IPS-NIHi7 (cell line): ENCODE measurements at regions not wholly inside any gene's neighbourhood (a gene's known extent, or its start where the extent isn't known, plus 50 kb on each side); places are given as distances from the start of the nearest gene placed in this dataset.

ENCODE experiments used
- DNase-seq: peaks from one replicate; pipeline ENCODE4 v3.0.0; 2012; ENCODE audit warnings: mixed read lengths; ENCODE audit errors: extremely low spot score

DNA sequence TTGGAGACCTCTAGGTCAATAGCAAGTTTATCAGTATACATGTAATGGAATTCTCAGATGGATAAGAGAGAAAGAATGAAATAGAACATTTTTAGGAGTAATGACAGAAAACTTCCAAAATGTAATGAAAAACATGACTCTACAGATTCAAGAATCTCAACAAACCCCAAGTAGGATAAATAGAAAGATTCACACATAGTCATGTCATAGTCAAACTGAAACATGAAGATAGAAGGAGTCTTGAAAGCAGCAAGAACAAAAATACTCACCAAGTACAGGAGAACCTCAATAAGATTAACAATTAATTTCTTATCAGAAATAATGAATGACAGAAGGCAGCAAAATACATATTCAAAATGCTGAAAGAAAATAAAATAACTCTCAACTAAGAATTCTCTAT, 164.5 kb downstream of the SPATA31D1 start:
- DNase-seq = no peak

- DNase-seq = no peak
Observed at GRCh38 chr9:82154573-82154972, 166.0 kb downstream of the SPATA31D1 start.

DNA sequence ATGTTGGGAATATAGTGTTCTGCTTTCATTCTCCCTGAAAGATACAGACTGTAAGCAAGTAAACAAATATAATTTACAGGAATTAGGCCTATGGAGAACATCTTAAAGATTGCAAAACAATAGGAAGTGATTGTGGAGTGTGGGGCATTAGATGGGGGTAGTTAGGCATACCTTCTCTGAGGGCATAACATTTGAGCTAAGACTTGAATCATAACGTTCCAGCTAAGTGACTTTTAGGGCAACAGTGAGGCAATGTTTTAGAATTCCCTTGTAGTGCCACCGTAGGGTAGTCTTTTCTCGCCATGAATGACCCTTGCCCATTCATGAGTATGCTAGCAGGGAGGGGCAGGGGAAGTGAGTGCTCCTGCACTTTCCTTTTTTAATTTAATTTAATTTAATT, 173.3 kb downstream of the SPATA31D1 start:
- DNase-seq = no peak

DNA sequence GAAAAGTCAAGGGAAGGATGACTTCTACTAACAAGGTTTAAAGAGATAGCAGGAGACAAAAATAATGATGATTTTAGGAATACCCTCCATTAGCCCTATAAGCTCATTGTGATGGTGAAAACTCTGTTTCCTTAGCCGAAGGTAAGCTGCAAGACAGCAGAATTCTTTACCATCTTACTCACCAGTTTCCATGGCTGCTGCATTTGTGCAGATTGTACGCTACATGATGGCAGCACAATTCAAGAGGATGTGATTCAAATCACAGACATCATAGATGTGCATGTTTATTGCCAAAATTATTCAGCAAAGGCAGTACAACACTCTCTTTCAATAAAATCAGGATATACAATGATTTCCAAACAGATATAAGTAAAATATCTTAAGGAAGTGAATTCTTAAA, 175.6 kb downstream of the SPATA31D1 start:
- DNase-seq = no peak

DNA sequence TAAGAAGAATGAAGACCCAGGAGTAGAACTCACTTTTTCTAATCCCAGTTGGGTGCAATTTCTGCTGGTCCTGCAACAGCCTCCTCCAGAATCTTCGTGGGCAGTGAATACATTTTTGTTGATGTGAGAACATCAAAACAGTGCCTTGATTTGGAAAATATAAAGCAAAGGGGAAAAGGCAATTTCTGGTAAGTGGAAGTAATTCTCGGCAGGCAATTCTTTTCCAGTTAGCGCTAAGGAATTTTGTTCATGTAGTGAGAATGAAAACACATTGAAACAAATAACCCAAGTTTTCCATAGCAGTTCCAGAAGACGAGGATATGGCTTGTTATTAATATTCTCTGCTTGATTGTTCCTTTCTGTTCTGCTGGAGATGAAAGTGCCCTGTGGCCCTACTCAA, 178.7 kb downstream of the SPATA31D1 start:
- DNase-seq = no peak

DNA sequence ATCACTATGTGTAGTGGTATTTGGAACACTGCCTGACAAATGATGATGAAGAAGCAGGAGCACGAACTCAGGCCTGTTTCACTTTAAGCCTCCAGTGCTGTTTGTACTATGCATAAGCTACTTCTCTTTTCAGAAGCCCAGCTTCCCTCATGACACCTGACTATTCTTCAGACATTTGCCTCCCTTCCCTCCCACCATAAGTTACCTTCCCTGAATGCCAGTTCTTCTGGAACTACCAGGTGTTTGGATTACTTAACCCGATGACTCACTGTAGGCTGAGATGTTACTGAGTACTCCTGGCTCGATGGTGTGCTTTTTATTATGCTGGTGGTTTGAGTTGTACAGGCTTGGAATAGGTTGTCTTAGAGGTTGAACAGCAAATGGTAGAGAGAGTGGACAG, 180.0 kb downstream of the SPATA31D1 start:
- DNase-seq = no peak

- DNase-seq = no peak
Observed at GRCh38 chr9:82170866-82171265, 182.3 kb downstream of the SPATA31D1 start.

DNA sequence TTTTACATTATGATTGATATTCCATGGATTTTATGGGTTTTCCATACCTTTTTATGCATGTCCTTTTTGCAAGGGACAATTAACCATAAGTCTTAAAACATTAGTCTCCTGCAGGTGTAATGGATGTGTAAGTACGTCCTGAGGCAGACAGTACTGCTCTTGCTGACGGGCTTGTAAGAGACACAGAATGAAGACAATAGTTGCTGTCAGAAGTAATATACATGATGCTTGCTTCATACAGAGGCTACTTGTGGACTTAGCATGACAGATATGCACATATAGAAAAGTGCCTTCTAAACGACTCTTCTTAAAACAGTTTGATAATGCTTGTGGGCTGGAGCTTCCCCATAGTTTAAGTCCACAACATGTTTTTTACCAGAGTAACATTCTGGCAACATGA, 182.7 kb downstream of the SPATA31D1 start:
- no peak for DNase-seq

- DNase-seq = peak; percentile 41
Observed at GRCh38 chr9:82180711-82181110, 192.1 kb downstream of the SPATA31D1 start.

DNA sequence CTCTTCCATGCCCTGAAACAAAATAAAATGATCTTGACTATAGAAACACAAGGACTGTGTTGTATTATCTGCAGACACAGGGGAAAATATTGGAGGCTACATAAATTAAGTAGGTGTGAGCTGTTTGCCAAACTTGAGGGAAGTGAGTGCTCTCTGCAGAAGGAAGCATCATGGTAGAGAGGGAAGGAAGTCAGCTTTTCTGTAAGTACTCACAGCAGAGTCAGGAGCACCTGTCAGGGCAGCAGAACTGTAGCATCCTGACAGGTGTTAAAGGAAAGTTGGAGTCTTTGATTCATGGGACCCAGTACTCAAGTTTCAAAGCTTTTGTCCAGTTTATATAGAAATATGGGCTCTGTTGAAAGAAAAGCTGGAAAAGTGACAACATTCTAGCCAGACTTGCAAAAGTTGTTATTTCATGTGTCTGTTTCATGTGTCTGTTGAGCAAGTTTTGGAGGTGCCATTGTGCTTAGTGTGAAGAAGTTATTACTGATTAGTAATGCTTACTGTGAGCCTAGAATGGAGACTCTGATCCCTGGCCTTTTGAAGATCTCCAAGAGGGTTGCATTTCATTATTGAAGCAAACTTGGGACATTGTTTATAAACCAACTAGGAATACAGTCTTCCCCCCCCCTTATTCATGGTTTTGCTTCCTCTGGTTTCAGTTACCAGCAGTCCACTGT, 194.7 kb downstream of the SPATA31D1 start:
- DNase-seq = no peak

DNA sequence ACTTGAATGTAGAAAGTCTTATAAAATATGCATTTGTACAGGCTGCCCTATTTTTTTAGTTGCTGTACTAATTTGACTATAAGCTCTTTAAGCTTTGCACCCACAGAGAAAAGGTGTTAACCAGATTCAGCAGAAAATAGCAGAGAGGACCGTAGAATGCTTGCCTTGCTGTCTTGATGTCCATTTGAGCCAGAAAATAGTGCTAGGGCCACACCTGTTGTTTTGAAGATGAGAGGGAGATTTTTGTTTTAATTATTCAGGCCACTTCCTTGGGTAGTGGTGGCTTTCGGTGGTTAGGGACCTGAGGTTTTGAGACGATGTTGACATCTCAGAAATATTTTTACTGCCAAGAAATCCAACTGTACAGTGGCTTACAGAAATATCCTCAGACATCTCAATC, 196.0 kb downstream of the SPATA31D1 start:
- DNase-seq = no peak

GRCh38 chr9:82188817-82189216, 200.2 kb downstream of the SPATA31D1 start:
- DNase-seq = peak; percentile 29

DNA sequence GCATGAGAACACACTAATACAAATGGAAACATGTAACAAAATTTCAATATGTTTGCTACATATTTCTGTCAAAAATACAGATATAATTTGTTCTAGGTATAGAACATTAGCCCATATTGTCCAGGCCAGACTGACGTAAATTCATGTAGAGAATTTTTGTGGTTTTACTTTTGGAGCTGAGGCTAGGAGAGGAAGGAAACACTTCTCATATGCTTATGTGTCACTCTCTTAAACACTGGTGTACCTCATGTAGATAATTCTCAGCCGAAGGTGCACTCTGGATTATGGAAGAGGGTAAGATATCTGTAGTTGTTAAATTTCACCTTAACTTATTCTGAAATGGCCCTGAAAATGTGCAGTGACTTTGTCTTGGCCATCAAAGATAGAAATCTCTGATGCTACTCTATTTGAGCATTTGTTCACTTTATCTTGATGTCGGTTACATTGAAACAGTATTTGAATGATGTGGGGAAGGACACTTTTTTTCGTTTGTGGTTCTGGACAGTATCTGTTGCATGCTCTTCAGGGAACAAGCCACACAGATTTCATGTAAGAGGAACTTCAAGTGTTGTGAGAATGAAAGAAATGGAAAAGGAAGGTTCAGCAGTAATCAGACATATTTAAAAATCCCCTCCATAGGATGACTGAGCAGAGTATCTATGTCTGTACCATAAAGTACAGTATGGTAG, 202.7 kb downstream of the SPATA31D1 start:
- DNase-seq = no peak

DNA sequence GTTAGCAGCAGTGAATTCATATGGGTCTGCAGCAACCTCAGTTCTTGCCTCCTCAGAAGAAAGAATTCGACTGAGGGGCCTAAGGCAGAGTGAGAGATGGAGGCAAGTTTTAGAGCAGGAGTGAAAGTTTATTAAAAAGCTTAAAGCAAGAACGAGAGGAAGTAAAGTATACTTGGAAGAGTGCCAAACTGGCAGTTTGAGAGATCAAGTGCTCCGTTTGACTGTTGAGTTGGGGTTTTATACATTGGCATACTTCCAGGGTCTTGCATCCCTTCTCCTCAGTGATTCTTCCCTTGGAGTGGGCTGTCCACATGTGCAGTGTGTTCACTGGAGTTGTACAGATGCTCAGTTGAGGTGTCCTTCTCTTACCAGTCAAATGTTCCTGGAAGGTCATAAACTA, 203.6 kb downstream of the SPATA31D1 start:
- DNase-seq = no peak

DNA sequence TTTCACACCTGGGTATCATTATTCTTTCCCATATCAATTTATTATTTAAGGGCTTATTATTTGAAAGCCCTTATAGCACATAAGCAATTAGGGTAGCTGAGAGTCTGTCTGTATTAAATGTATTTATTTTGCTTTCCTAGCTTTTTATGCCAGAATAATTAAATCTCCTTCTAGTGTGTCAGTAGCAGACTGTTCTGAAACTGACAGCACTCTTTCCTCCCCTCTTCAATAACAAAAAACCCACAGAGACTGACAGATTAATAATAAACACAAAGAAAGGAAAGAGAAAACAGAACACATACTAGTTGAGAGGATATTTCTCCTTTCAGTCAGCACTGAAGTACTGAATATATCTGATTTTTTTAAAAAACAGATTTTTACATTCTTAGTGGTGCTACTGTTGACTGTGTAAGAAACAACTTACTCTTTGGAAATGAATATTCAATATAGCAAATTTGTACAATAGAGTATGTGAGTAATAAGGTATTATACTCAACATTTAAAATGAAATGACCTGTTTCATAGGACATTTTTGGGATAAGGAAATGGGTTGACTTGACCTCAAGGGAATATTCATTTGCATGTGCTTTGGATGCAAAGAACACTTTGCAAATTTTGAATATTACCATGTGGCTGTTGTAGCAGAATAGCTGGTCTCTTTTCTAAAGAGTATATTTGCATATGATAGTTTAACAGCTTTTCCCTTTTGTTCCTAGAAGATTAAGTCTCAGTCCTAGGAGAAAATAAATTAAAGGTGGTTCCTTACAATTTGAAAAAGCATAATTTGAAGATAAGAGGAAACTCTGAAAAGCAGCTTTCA, 208.3 kb downstream of the SPATA31D1 start:
- no peak for DNase-seq

- no peak for DNase-seq
Observed at GRCh38 chr9:82201196-82201595, 212.6 kb downstream of the SPATA31D1 start.

GRCh38 chr9:82202808-82203207, 214.2 kb downstream of the SPATA31D1 start:
- no peak for DNase-seq

DNA sequence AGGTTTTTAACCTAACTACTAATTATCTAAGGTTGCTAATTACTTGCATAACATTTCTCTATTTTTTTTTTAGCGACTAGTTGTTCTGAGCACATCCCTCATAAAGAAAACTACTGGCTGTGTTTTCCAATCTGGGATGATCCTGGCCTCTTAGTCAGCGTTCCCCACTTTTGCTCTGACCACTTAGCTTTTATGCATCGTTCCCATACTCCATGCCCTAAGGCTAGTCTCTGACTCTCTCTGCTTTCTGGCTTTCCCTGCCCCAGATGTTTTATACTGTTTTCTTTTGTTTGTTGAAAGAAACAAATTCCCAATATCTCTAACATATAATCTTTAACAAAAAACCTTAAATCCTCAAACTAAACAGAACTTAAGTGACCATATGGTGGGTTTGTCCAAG, 217.9 kb downstream of the SPATA31D1 start:
- no peak for DNase-seq

DNA sequence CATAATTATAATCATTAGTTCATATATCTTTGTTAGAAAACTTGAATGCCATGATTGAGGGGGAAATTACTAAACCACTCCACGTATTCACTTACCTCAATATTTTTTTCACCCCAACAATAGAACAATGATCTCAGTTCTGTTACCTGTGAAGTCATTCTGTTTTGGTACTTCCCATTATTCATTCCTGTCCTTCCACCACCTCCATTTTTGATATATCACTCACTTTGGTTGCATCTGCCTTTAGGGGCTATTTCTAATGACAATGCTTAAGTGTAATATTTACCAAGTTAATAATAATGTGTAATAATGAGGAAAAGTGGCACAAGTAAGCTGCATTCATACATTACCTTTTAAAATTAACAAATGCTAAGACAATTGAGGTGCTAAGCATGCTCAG, 218.4 kb downstream of the SPATA31D1 start:
- DNase-seq = no peak

DNA sequence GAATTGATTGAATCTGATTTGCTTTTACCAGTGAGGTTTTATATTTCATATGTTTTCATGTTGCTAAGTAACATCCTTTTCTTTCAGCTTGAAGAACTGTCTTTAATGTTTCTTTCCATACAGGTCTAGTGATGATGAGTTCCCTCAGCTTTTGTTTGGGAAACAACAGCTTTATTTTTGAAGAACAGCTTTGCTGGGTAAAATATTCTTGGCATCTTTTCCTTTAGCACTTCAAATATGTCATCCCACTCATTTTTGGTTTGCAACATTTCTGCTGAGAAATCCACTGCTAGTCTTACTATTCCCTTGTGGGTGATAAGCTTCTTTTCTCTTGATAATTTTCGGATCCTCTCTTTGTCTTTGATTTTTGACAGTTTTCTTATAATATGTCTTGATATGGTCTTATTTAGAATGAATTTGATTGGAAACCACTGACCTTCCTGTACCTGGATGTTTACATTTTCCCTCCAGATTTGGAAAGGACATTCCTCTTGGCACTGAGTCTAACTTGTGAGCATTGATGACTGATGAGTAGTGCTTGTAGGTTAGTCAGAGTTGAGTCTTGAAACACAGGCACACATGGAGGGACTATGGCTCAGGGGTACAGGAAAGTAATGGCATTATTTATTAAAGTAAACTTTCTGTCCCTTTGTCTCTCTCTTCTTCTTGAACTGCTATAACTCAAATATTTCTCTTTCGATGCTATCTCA, 220.3 kb downstream of the SPATA31D1 start:
- no peak for DNase-seq

DNA sequence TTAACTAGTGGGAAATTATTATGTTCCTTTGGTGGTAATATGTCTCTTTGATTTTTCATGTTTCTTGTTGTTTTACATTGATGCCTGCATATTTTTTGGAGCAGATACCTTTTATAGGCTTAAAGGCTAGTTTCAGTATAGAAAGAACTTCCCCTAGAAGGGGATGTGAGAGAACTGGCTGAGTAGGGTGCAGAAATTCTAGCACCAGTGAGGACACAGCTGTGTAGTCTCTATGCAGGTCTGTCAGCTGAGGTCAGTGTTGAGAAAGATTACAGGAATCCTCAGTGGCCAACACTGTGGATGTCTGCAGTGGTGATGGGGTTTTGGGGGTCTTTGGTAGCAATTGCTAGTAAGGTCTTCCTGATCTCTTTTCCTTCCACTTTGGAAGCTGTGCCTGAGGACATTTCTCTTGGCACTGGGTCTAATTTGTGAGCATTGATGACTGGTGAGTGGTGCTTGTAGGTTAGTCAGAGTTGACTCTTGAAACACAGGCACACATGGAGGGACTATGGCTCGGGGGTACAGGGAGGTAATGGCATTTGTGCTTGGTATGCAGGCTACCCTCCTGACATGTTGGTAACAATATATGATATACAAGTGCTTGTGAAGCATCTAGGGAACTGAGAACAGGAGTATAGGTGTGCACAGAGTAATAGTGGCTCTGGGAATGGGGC, 221.4 kb downstream of the SPATA31D1 start:
- DNase-seq = no peak

- no peak for DNase-seq
Observed at GRCh38 chr9:82212885-82213284, 224.3 kb downstream of the SPATA31D1 start.
